ENCODE measurements at regions not wholly inside any gene's neighbourhood (a gene's known extent, or its start where the extent isn't known, plus 50 kb on each side); places are given as distances from the start of the nearest gene placed in this dataset.
A peak's percentile ranks its signal among the peaks of the same experiment; 100 is the strongest.
"Not testable (repeated sequence)": the region's sequence is repeated elsewhere in the genome, so short reads cannot be mapped to it uniquely, and the experiment has no call there.

GRCh38 chr4:118504927-118505326, 152.1 kb upstream of the PRSS12 start:
- not testable (repeated sequence) for DNase-seq (ENCODE audit: low spot score)

GRCh38 chr4:118505491-118505890, 152.7 kb upstream of the PRSS12 start:
- not testable (repeated sequence) for DNase-seq (ENCODE audit: low spot score)

GRCh38 chr4:118512870-118513269, 160.1 kb upstream of the PRSS12 start:
- DNase-seq (ENCODE audit: low spot score), result not testable (repeated sequence)

GRCh38 chr4:118514332-118514731, 161.5 kb upstream of the PRSS12 start:
- not testable (repeated sequence) for DNase-seq (ENCODE audit: low spot score)

GRCh38 chr4:118516107-118516506, 163.3 kb upstream of the PRSS12 start:
- DNase-seq (ENCODE audit: low spot score), result not testable (repeated sequence)

GRCh38 chr4:118530107-118530506, 155.1 kb upstream of the METTL14 start:
- DNase-seq (ENCODE audit: low spot score), result not testable (repeated sequence)

- not testable (repeated sequence) for DNase-seq (ENCODE audit: low spot score)
These were observed 153.2 kb upstream of the METTL14 start for GRCh38 chr4:118531947-118532346.

- not testable (repeated sequence) for DNase-seq (ENCODE audit: low spot score)
These were observed 149.4 kb upstream of the METTL14 start for GRCh38 chr4:118535788-118536187.

GRCh38 chr4:118539412-118540077, 145.6 kb upstream of the METTL14 start:
- peak; percentile 28 for DNase-seq (ENCODE audit: low spot score)

GRCh38 chr4:118556576-118556975, 128.6 kb upstream of the METTL14 start:
- not testable (repeated sequence) for DNase-seq (ENCODE audit: low spot score)

GRCh38 chr4:118557298-118557851, 127.8 kb upstream of the METTL14 start:
- DNase-seq (ENCODE audit: low spot score), result peak; percentile 92

- DNase-seq (ENCODE audit: low spot score), result not testable (repeated sequence)
These were observed 127.0 kb upstream of the METTL14 start for GRCh38 chr4:118558188-118558587.

GRCh38 chr4:118561559-118561958, 123.6 kb upstream of the METTL14 start:
- not testable (repeated sequence) for DNase-seq (ENCODE audit: low spot score)

GRCh38 chr4:118566003-118566513, 119.1 kb upstream of the METTL14 start:
- DNase-seq (ENCODE audit: low spot score), result peak; percentile 86

- not testable (repeated sequence) for DNase-seq (ENCODE audit: low spot score)
These were observed 112.2 kb upstream of the METTL14 start for GRCh38 chr4:118572991-118573390.

- DNase-seq (ENCODE audit: low spot score), result not testable (repeated sequence)
These were observed 110.8 kb upstream of the METTL14 start for GRCh38 chr4:118574251-118574913.

- not testable (repeated sequence) for DNase-seq (ENCODE audit: low spot score)
These were observed 110.1 kb upstream of the METTL14 start for GRCh38 chr4:118575057-118575456.

GRCh38 chr4:118575726-118576125, 109.5 kb upstream of the METTL14 start:
- not testable (repeated sequence) for DNase-seq (ENCODE audit: low spot score)

GRCh38 chr4:118576709-118577219, 108.4 kb upstream of the METTL14 start:
- not testable (repeated sequence) for DNase-seq (ENCODE audit: low spot score)

GRCh38 chr4:118585015-118585414, 100.2 kb upstream of the METTL14 start:
- DNase-seq (ENCODE audit: low spot score), result no peak

- DNase-seq (ENCODE audit: low spot score), result no peak
These were observed 98.8 kb upstream of the METTL14 start for GRCh38 chr4:118586357-118586790.

- no peak for DNase-seq (ENCODE audit: low spot score)
These were observed 97.9 kb upstream of the METTL14 start for GRCh38 chr4:118587116-118587831.

All from H4 (cell line).